ENCODE measurements at regions not wholly inside any gene's neighbourhood (a gene's known extent, or its start where the extent isn't known, plus 50 kb on each side); places are given as distances from the start of the nearest gene placed in this dataset.

GRCh38 chr1:96309783-96310182 lies 411.8 kb upstream of the PTBP2 start:
- no peak for DNase-seq

DNA sequence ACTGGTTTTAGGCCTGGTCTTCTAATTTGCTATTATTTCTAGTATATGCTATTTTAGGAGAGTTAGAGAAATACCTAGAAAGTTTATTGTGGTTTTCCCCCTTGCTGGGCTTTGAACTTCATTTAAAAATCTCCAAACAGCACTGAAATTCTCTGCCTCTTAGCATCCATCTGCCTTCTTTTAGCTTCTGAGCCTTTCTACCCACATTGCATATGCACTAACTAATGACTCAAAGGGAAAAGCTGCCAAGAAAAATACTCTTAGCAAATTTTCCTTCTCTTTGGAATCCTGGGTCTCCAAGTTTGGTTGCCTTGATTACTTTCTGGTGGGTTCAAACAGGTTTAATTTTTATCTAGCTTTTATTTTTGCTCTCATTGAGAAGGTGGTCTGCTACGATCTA lies 408.4 kb upstream of the PTBP2 start:
- no peak for DNase-seq

DNA sequence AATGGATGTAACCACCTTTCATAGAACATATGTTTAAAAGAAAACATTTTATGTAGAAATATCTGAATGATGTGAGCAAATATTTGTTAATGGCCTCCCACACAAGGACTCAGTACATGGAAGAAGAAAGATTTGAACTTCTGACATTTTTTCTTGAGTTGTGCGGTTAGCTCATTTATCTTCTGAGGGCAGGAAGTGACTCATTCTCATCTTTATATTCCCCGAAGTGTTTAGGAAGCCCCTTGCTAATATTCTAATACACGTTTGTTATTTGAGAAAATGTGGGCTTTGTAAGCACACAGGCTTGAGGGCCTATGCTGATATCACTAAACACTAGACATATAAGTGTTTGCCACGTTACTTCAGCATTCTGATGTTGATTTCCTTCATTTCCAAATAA lies 392.5 kb upstream of the PTBP2 start:
- no peak for DNase-seq

DNA sequence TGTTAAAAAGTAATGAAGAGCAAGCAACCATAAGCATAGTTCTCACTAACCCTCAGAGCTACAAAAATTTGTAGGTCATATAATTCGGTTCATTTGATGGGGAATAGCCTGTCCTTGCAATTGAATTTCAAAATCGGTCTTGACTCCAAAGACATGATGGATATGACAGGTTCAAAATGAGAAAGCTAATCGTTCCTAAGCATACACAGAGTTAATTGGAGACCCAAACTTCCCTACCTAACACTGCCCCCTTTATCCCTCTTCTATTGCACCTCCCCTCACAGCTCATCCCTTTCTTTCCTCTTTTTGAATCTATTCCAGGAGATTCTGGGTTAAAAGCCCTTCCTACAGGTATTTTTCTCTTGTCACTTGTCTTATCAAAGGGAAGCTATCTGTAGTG lies 390.0 kb upstream of the PTBP2 start:
- DNase-seq, result no peak

- DNase-seq, result no peak
These were observed 387.9 kb upstream of the PTBP2 start for GRCh38 chr1:96333522-96334235.

DNA sequence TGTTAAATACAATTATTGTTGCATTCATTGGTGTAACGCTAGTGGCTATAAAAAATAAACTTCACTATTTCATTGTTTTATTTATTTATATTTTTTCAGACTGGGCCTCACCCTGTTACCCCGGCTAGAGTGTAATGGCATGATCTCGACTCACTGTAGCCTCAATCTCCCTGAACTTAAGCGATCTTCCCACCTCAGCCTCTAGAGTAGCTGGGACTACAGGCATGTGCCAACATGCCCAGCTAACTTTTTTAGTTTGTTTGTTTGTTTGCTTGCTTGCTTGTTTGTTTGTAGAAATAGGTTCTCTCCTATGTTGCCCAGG lies 387.4 kb upstream of the PTBP2 start:
- no peak for DNase-seq

DNA sequence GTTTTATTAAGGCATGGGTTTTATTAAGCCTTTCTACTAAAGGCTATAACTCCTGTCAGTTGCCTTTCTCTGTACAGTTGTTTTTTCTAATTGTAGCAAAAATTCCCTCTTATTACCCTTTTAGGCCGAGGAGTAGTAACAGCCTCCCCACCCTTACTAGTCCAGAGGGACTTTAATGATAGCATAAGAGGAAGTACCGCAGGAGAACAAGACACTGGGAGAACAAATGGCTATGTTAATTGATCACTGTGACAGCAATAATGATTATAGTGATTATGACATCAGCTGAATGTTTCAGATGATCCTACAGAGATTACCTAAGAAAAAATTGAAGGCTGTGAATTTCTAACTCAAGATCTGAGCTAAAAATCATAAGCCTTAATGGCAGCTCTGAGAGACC lies 383.0 kb upstream of the PTBP2 start:
- DNase-seq, result no peak

- DNase-seq, result no peak
These were observed 380.9 kb upstream of the PTBP2 start for GRCh38 chr1:96340686-96341085.

GRCh38 chr1:96346719-96347118 lies 374.9 kb upstream of the PTBP2 start:
- no peak for DNase-seq

DNA sequence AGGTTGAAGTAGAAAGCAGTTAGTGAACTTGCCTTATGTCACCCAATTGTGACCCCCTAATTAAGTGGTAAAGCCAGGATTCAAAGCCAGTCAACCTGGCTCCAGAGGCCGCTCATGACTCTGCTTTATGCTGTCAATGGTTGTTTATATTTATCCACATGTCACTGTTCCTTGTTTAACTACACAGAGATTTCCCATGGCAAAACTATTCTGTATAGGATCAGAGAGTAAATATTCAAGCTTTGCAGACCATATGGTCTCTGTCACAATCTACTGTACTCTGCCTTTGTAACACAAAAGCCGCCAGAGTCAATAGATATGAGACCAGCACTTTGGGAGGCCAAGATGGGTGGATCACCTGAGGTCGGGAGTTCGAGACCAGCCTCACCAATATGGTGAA lies 371.7 kb upstream of the PTBP2 start:
- DNase-seq, result no peak

DNA sequence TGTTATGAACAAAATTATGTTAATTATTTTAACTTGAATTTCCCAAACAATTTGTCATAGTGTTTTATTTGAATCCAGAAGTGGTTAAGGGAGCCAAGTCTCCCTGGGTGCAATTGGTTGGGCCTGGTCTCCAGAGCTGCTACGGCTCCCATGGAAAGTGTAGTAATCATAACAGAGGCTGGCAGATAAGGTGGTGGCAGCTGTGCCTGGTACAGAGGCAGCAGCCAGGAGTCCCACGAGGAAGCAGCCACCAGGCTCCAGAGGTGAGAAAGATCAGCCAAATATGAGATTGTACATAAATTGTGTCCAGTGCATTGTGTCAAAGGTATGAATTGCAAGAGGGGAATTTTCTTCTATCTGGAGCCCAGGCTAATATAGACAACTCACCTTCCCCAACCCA lies 368.9 kb upstream of the PTBP2 start:
- no peak for DNase-seq

DNA sequence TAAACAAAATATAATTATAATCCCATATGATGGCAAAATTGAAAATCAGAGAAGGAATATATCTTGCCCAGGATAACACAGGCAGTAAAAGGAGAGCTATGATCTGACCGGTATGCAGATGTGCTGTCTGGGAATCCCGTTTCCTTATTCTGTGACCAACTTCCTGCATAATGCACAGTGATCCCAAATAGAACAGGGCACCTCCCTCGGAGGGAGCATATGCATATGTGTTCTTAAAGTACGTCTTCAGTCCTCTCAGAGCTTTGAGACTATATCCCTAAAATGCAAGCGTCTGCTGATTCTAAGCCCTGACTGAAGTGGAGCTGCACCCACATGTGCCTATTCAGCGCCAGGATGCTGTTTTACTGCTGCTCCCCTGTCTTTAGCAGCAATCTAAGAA lies 366.1 kb upstream of the PTBP2 start:
- DNase-seq, result no peak

- no peak for DNase-seq
These were observed 365.6 kb upstream of the PTBP2 start for GRCh38 chr1:96355961-96356360.

DNA sequence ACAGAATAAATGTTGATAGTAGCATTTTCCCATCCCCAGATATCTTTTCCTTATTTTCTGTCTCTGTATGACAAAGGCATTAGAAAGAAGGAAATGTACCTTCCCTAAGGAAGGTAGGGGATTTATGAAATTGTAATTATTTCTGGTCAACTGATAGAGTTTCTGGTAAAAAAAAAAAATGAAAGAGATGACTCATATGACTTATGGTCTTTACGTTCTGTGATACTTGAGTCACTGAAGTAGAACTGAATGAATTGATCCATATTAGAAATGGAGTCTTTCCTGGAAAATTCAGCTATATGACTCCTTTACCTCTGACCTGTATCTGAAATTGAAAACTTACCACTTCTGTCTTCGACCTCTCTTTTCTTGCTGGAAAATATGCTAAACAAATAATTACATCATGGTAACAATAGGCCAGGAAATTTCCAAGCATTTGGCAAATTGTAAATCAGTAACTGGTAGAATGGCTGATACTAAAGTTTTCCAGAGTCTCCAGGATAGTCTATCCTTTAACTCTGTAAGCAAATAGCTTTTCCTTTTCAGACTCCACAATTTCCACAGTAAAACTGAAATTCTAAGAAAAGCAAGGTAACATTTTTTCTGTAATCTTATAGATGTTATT lies 364.3 kb upstream of the PTBP2 start:
- no peak for DNase-seq

DNA sequence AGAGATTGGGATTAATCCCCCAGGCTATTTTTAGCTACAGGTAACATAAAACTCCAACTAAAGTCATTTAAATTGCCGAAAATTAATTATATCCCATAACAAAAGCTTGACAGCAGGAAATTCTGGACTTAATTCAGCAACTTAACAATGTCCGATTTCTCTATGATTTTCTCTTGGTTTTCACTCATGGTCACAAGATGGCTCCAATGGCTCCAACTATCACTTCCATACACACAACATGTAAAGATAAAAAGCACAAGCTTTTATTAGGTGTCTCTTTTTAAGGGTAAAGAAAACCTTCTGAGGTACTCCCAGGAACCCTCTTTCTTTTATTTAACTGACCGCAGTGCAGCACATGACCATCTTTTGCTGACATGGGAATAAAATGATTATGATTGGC lies 363.5 kb upstream of the PTBP2 start:
- no peak for DNase-seq

DNA sequence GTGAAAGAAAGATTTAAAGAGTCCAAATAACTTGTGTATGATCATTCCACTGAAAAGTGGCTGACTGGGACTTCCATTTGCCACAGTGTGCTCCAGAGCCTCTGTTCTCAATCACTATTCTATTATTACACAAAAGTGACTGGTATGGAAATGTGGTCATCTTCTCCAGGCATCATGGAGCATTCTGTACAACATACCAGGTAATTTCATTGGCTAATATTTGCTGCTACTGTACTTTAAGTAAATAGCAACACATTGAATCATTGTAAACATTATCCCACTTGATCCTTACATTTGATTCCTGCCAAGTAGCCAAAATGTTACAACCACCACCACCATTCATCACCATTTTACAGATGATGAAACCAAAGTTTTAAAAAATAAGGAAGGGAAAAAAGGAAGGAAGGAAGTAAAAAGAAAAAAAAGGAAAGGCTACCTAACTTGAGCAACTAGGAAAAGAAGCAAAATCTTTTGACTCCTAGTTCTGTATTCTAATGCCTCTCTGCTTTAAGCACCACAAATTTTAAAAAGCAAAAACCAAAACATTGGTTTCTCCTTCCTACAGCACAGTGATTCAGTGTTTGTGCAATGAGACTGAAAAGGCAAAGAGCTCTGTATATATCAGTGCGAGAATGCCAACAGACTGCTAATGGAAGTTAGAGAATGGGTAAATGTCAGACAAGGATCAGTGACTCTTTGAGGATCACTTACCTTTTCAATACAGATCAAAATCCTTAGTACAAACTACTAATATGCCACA lies 361.4 kb upstream of the PTBP2 start:
- no peak for DNase-seq

GRCh38 chr1:96361271-96361856 lies 360.2 kb upstream of the PTBP2 start:
- no peak for DNase-seq

DNA sequence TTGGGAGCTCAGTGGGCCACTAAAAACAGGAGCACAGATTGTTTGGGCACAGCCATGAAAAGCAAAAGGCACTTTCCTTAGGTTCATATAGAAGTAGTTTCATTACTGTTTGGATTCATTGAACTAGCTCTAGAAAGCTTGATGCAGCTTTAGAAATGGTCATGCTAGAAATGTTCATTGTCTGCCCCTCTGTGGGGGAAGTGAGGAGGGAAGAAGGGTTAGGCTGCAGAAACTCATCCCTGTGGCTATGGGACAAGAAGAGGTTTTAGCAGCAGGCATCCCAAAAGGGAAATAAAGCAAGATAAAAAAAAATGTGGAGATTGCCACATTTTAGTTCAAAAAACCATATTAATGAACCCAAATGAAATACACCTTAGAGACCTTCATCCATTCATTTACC lies 359.6 kb upstream of the PTBP2 start:
- no peak for DNase-seq

GRCh38 chr1:96362623-96363022 lies 359.0 kb upstream of the PTBP2 start:
- no peak for DNase-seq

DNA sequence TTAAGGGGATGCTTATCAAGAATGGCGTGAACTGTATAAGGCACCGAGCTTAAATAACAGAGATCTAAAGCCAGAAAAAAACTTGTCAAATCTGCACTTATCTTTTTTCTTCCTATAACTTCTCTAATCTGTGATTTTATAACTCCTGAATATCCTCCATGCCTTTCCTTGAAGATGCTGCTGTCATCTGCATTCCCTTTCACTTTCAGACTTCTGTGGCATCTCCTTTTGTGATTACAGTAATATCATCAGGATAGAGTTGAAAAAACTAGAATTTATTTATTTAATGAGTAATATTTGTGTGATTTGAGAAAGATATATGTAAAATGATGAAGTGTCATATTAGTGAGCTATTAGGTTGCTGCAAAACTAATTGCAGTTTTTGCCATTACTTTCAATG lies 357.8 kb upstream of the PTBP2 start:
- DNase-seq, result no peak

DNA sequence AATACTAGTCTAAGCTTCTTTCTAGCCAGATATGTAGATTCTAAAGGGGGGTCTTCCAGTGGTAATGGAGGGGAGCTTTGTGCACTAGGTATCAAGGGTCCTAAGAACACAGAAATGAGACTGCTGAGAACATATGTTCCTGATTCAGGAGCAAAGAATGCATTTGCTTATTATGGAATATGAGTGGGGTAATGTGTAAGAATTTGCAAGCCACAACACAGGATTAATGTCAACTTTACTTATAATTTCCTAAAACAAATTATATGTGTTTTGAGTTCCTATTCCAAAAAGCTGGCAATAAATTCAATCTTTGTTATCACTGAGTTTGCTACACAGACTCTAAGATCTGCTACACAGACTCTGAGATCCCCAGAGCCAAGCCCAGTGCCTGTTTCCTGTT lies 357.0 kb upstream of the PTBP2 start:
- no peak for DNase-seq

DNA sequence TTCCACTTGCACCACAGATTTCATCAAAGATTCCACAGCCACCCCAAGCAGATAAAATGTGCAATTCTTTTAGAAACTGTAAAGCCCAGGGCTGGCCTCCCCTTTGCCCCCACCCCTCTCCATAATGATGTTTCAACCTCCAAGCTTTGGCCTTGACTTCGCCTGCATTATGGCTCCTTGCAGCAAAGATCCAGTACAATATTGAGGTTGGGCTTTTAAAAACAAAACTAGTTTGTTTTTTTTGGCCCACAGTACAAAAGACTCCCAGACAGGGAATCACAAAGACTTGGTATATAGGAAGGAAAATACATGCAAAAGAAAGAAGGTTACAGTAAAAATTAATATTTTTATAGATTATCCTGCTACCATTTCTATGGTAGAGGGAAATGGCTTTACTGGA lies 356.5 kb upstream of the PTBP2 start:
- DNase-seq, result no peak

- DNase-seq, result no peak
These were observed 355.8 kb upstream of the PTBP2 start for GRCh38 chr1:96365596-96366390.

Measured in occipital lobe (tissue), 1 donor.